Fibroblast of peridontal ligament (primary cell): ENCODE measurements at regions not wholly inside any gene's neighbourhood (a gene's known extent, or its start where the extent isn't known, plus 50 kb on each side); places are given as distances from the start of the nearest gene placed in this dataset.

Source experiments
- DNase-seq: peaks from one replicate; pipeline ENCODE4 v3.0.0-alpha.2; 2010; ENCODE audit errors: extremely low read depth

GRCh38 chr22:47740109-47740805 is 977.8 kb downstream of the TBC1D22A start:
- DNase-seq = no peak

- no peak for DNase-seq
These were observed 977.0 kb downstream of the TBC1D22A start for GRCh38 chr22:47739291-47740015.

- no peak for DNase-seq
These were observed 976.1 kb downstream of the TBC1D22A start for GRCh38 chr22:47738472-47739013.

- DNase-seq = no peak
These were observed 974.0 kb downstream of the TBC1D22A start for GRCh38 chr22:47736186-47737034.

GRCh38 chr22:47734511-47734910 is 972.1 kb downstream of the TBC1D22A start:
- DNase-seq = no peak

- DNase-seq = no peak
These were observed 965.2 kb downstream of the TBC1D22A start for GRCh38 chr22:47727641-47728040.

- DNase-seq = no peak
These were observed 962.3 kb downstream of the TBC1D22A start for GRCh38 chr22:47724751-47725150.

GRCh38 chr22:47724030-47724429 is 961.6 kb downstream of the TBC1D22A start:
- no peak for DNase-seq

GRCh38 chr22:47718337-47718736 is 955.9 kb downstream of the TBC1D22A start:
- no peak for DNase-seq

- DNase-seq = no peak
These were observed 954.6 kb downstream of the TBC1D22A start for GRCh38 chr22:47716890-47717615.

GRCh38 chr22:47715866-47716578 is 953.6 kb downstream of the TBC1D22A start:
- DNase-seq = no peak

- no peak for DNase-seq
These were observed 951.5 kb downstream of the TBC1D22A start for GRCh38 chr22:47713941-47714340.

- DNase-seq = no peak
These were observed 947.7 kb downstream of the TBC1D22A start for GRCh38 chr22:47710135-47710534.

- DNase-seq = no peak
These were observed 942.9 kb downstream of the TBC1D22A start for GRCh38 chr22:47705350-47705749.

- DNase-seq = no peak
These were observed 936.5 kb downstream of the TBC1D22A start for GRCh38 chr22:47698906-47699305.

- DNase-seq = no peak
These were observed 935.4 kb downstream of the TBC1D22A start for GRCh38 chr22:47697861-47698260.

GRCh38 chr22:47696776-47697175 is 934.3 kb downstream of the TBC1D22A start:
- no peak for DNase-seq

- DNase-seq = no peak
These were observed 932.7 kb downstream of the TBC1D22A start for GRCh38 chr22:47695176-47695575.

- no peak for DNase-seq
These were observed 932.2 kb downstream of the TBC1D22A start for GRCh38 chr22:47694536-47695130.

GRCh38 chr22:47693606-47694005 is 931.2 kb downstream of the TBC1D22A start:
- no peak for DNase-seq
